Glutamatergic neuron (in vitro differentiated cells): ENCODE measurements at regions not wholly inside any gene's neighbourhood (a gene's known extent, or its start where the extent isn't known, plus 50 kb on each side); places are given as distances from the start of the nearest gene placed in this dataset.

ENCODE experiments used
- DNase-seq: peaks from one replicate; pipeline ENCODE4 v3.0.0; 2022
- H3K27ac Mint-ChIP-seq: one replicate; pipeline ENCODE4 v1.8.0; 2020; ENCODE audit warnings: mild to moderate bottlenecking, mixed read lengths, inconsistent platforms; ENCODE audit not compliant: unreplicated experiment
- H3K27me3 Mint-ChIP-seq: one replicate; pipeline ENCODE4 v1.8.0; 2020; ENCODE audit warnings: mild to moderate bottlenecking, moderate library complexity, mixed read lengths, inconsistent platforms; ENCODE audit not compliant: unreplicated experiment
- H3K36me3 Mint-ChIP-seq: one replicate; pipeline ENCODE4 v1.8.0; 2020; ENCODE audit warnings: mild to moderate bottlenecking, mixed read lengths, inconsistent platforms; ENCODE audit not compliant: unreplicated experiment
- H3K4me1 Mint-ChIP-seq: one replicate; pipeline ENCODE4 v1.8.0; 2020; ENCODE audit warnings: mild to moderate bottlenecking, low read depth, mixed read lengths, inconsistent platforms; ENCODE audit not compliant: unreplicated experiment
- H3K4me3 Mint-ChIP-seq: one replicate; pipeline ENCODE4 v1.8.0; 2020; ENCODE audit warnings: mild to moderate bottlenecking, mixed read lengths, inconsistent platforms; ENCODE audit not compliant: unreplicated experiment
- H3K9me3 Mint-ChIP-seq: one replicate; pipeline ENCODE4 v1.8.0; 2020; ENCODE audit warnings: mild to moderate bottlenecking, moderate library complexity, mixed read lengths, inconsistent platforms; ENCODE audit not compliant: unreplicated experiment
- TF ChIP-seq, protein P1 (sequence below): fragments of 200-600 bp; sonication (generic); IDR thresholded peaks from one replicate; pipeline ENCODE4 v1.5.0; 2021; ENCODE audit not compliant: partially characterized antibody, unreplicated experiment

GRCh38 chr9:108559432-108559831, 296.4 kb downstream of the ACTL7B start:
- no peak overlapping the region for H3K27ac Mint-ChIP-seq
- TF ChIP-seq, protein P1, sequence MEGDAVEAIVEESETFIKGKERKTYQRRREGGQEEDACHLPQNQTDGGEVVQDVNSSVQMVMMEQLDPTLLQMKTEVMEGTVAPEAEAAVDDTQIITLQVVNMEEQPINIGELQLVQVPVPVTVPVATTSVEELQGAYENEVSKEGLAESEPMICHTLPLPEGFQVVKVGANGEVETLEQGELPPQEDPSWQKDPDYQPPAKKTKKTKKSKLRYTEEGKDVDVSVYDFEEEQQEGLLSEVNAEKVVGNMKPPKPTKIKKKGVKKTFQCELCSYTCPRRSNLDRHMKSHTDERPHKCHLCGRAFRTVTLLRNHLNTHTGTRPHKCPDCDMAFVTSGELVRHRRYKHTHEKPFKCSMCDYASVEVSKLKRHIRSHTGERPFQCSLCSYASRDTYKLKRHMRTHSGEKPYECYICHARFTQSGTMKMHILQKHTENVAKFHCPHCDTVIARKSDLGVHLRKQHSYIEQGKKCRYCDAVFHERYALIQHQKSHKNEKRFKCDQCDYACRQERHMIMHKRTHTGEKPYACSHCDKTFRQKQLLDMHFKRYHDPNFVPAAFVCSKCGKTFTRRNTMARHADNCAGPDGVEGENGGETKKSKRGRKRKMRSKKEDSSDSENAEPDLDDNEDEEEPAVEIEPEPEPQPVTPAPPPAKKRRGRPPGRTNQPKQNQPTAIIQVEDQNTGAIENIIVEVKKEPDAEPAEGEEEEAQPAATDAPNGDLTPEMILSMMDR = no peak
- H3K9me3 Mint-ChIP-seq = no peaks in the 10 kb centered on the region
- no peaks in the 10 kb centered on the region for H3K4me1 Mint-ChIP-seq
- no peaks in the 10 kb centered on the region for H3K36me3 Mint-ChIP-seq
- no peak for DNase-seq
- H3K27me3 Mint-ChIP-seq = no peaks in the 10 kb centered on the region
- H3K4me3 Mint-ChIP-seq = no peak overlapping the region

- DNase-seq = no peak
- Mint-ChIP-seq H3K4me3 (no peak overlapping the region), H3K4me1 (peaks cover 2% of the 10 kb centered on the region), H3K36me3 (no peaks in the 10 kb centered on the region), H3K27ac (no peak overlapping the region), H3K9me3 (no peaks in the 10 kb centered on the region), H3K27me3 (peaks cover 3% of the 10 kb centered on the region)
- TF ChIP-seq, protein P1 = no peak
These were observed 301.0 kb downstream of the ACTL7B start for GRCh38 chr9:108554831-108555230.

GRCh38 chr9:108553111-108553635, 302.6 kb downstream of the ACTL7B start:
- no peak for DNase-seq
- TF ChIP-seq, protein P1 = no peak
- Mint-ChIP-seq H3K4me1 (peaks cover 2% of the 10 kb centered on the region), H3K4me3 (no peak overlapping the region), H3K27ac (no peak overlapping the region), H3K27me3 (peaks cover 3% of the 10 kb centered on the region), H3K36me3 (no peaks in the 10 kb centered on the region), H3K9me3 (no peaks in the 10 kb centered on the region)

GRCh38 chr9:108552459-108553040, 303.2 kb downstream of the ACTL7B start:
- TF ChIP-seq, protein P1 = no peak
- Mint-ChIP-seq H3K4me3 (no peak overlapping the region), H3K36me3 (no peaks in the 10 kb centered on the region), H3K27ac (no peak overlapping the region), H3K4me1 (peaks cover 2% of the 10 kb centered on the region), H3K27me3 (peaks cover 3% of the 10 kb centered on the region), H3K9me3 (no peaks in the 10 kb centered on the region)
- DNase-seq = no peak

- Mint-ChIP-seq H3K9me3 (no peaks in the 10 kb centered on the region), H3K27me3 (peaks cover 5% of the 10 kb centered on the region), H3K27ac (no peak overlapping the region), H3K36me3 (no peaks in the 10 kb centered on the region), H3K4me1 (peaks cover 2% of the 10 kb centered on the region), H3K4me3 (no peak overlapping the region)
- DNase-seq = no peak
- TF ChIP-seq, protein P1 = no peak
These were observed 304.6 kb downstream of the ACTL7B start for GRCh38 chr9:108551030-108551841.
